Neuron (in vitro differentiated cells): ENCODE measurements at regions not wholly inside any gene's neighbourhood (a gene's known extent, or its start where the extent isn't known, plus 50 kb on each side); places are given as distances from the start of the nearest gene placed in this dataset.
A peak's percentile ranks its signal among the peaks of the same experiment; 100 is the strongest.

Source experiments
- H2AFZ ChIP-seq: one replicate; pipeline ENCODE4 v1.6.1; 2013; ENCODE audit warnings: low read depth, mild to moderate bottlenecking, inconsistent platforms, low read length, moderate library complexity
- H3K27me3 ChIP-seq: one replicate; pipeline ENCODE4 v1.6.1; 2013; ENCODE audit warnings: low read length; ENCODE audit not compliant: insufficient read depth
- H3K36me3 ChIP-seq: one replicate; pipeline ENCODE4 v1.6.1; 2013; ENCODE audit warnings: low read length; ENCODE audit not compliant: insufficient read depth
- H3K4me1 ChIP-seq: one replicate; pipeline ENCODE4 v1.6.1; 2013; ENCODE audit warnings: low read length; ENCODE audit not compliant: insufficient read depth
- H3K4me3 ChIP-seq: 2 replicates; pipeline ENCODE4 v1.5.1; 2013; ENCODE audit warnings: mild to moderate bottlenecking, low read length, moderate library complexity
- H3K9me3 ChIP-seq: one replicate; pipeline ENCODE4 v1.6.1; 2013; ENCODE audit warnings: low read length

GRCh38 chr18:26685438-26686157 lies 137.2 kb upstream of the KCTD1 start:
- Histone ChIP-seq H2AFZ (no peak overlapping the region), H3K27me3 (no peaks in the 10 kb centered on the region), H3K4me1 (peaks cover 58% of the 10 kb centered on the region), H3K9me3 (no peaks in the 10 kb centered on the region), H3K4me3 (no peak overlapping the region), H3K36me3 (no peaks in the 10 kb centered on the region)

GRCh38 chr18:26677957-26678356 lies 129.6 kb upstream of the KCTD1 start:
- Histone ChIP-seq H3K27me3 (no peaks in the 10 kb centered on the region), H3K4me3 (no peak overlapping the region), H3K9me3 (peaks cover 5% of the 10 kb centered on the region), H3K4me1 (peaks cover 5% of the 10 kb centered on the region), H3K36me3 (no peaks in the 10 kb centered on the region), H2AFZ (no peak overlapping the region)

- Histone ChIP-seq H2AFZ (no peak overlapping the region), H3K4me1 (peaks cover 4% of the 10 kb centered on the region), H3K4me3 (no peak overlapping the region), H3K36me3 (no peaks in the 10 kb centered on the region), H3K27me3 (no peaks in the 10 kb centered on the region), H3K9me3 (no peaks in the 10 kb centered on the region)
Measured at GRCh38 chr18:26667046-26667445, 118.7 kb upstream of the KCTD1 start.

DNA sequence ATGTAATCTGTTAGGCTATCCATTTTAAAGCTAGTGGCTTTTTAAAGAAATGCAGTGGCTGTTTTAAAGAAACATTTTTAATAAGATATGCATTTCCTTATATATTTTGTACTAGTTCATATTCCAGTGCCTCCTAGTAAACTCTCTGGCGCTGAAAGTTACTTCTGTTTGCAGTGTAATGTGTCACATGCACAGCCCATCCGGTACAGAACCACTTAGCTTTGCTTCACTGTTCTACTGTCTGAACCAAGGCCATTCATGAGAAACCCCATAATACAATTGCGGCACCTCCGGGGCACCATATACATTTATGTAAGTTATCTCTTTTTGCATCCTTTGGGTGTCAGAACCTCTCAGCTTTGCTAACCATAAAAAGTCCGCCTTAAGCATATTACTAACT lies 114.6 kb upstream of the KCTD1 start:
- no peaks in the 10 kb centered on the region for H3K9me3 ChIP-seq
- no peaks in the 10 kb centered on the region for H3K36me3 ChIP-seq
- H2AFZ ChIP-seq = no peak overlapping the region
- peaks cover 14% of the 10 kb centered on the region for H3K4me1 ChIP-seq
- H3K4me3 ChIP-seq = no peak overlapping the region
- H3K27me3 ChIP-seq = no peaks in the 10 kb centered on the region

DNA sequence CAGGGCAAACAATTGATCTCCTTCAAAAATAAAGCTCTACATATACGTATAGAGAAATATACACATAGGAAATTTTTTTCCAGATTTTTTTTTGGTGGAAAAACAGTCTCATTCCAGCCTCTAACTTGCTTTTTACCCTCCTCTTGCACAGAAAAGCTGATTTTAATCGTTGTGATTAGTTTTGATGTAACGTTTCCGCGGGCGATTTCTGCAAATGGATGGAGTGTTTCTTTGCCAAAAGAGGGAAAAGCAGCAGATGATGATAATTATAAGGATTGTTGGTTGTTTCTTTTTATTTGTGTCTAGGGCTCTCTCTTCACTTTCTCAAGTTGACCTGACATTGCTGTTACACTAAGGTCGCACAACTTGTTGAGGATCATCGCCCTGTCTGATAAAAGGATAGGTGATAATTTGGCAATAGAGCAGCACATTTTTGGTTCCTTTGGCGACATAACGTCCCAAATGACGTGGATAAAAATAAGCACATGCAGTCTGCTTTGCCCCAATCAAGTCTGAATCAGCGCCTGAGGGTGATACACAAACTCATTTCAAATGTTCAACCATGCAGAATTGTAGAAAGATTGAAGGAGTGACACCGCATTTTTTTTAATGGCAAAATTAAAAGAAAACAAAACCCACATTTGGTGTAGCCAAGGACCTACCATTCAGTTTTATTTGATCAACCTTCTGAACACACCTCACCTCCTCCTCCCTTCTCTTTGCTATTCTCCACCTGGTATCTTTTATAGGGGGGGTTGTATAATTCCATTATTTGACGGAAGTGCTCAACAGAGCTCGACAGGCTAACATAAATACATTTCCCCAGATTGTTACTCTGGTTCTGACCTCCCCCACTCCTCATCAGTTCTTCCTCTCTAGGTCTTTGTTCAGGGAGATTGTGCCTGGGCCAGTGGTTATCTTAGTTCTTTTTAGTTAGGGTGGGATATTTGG lies 109.6 kb upstream of the KCTD1 start:
- peaks cover 45% of the 10 kb centered on the region for H3K4me1 ChIP-seq
- no peaks in the 10 kb centered on the region for H3K27me3 ChIP-seq
- no peaks in the 10 kb centered on the region for H3K9me3 ChIP-seq
- peak overlapping the region; percentile 93 for H3K4me3 ChIP-seq
- peak overlapping the region; percentile 76 for H2AFZ ChIP-seq
- no peaks in the 10 kb centered on the region for H3K36me3 ChIP-seq

DNA sequence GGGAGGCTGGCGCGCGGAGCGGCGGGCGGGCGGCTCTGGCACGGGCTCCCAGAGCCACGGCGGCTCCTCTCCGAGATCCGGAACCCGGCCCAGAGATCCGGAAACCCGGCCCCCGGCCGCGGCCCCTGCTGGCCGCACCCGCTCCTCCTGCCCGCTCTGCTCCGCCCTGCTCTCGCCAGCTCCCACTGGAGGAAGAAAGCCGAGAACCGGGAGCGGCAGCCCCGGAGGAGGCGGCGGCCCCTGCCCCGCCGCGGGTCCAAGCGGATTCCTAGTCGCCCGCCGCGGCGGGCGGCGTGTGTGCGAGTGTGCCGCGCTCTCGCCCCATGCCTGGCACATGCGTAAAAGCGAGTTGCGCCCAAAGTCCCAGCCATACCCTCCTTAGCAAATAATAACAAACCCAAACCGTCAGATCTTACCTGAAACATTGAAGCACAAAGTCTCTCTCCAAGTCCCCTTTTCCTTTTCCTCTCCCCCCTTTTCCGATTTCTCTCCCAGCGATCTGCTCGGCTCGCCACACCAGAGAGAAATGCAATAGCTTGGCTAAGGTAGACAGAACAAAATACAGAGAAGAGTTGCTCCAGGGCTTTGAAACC lies 108.7 kb upstream of the KCTD1 start:
- peak overlapping the region; percentile 93 for H3K4me3 ChIP-seq
- peaks cover 49% of the 10 kb centered on the region for H3K4me1 ChIP-seq
- H3K27me3 ChIP-seq = no peaks in the 10 kb centered on the region
- H3K36me3 ChIP-seq = no peaks in the 10 kb centered on the region
- H3K9me3 ChIP-seq = no peaks in the 10 kb centered on the region
- peak overlapping the region; percentile 76 for H2AFZ ChIP-seq

- no peak overlapping the region for H2AFZ ChIP-seq
- H3K36me3 ChIP-seq = no peaks in the 10 kb centered on the region
- H3K4me3 ChIP-seq = peak overlapping the region; percentile 93
- H3K9me3 ChIP-seq = no peaks in the 10 kb centered on the region
- H3K4me1 ChIP-seq = peaks cover 49% of the 10 kb centered on the region
- H3K27me3 ChIP-seq = no peaks in the 10 kb centered on the region
Measured at GRCh38 chr18:26656431-26656943, 108.1 kb upstream of the KCTD1 start.

- H2AFZ ChIP-seq = peak overlapping the region; percentile 29
- H3K27me3 ChIP-seq = no peaks in the 10 kb centered on the region
- H3K9me3 ChIP-seq = no peaks in the 10 kb centered on the region
- no peaks in the 10 kb centered on the region for H3K36me3 ChIP-seq
- H3K4me1 ChIP-seq = peaks cover 49% of the 10 kb centered on the region
- H3K4me3 ChIP-seq = peak overlapping the region; percentile 93
Measured at GRCh38 chr18:26655525-26656430, 107.4 kb upstream of the KCTD1 start.

DNA sequence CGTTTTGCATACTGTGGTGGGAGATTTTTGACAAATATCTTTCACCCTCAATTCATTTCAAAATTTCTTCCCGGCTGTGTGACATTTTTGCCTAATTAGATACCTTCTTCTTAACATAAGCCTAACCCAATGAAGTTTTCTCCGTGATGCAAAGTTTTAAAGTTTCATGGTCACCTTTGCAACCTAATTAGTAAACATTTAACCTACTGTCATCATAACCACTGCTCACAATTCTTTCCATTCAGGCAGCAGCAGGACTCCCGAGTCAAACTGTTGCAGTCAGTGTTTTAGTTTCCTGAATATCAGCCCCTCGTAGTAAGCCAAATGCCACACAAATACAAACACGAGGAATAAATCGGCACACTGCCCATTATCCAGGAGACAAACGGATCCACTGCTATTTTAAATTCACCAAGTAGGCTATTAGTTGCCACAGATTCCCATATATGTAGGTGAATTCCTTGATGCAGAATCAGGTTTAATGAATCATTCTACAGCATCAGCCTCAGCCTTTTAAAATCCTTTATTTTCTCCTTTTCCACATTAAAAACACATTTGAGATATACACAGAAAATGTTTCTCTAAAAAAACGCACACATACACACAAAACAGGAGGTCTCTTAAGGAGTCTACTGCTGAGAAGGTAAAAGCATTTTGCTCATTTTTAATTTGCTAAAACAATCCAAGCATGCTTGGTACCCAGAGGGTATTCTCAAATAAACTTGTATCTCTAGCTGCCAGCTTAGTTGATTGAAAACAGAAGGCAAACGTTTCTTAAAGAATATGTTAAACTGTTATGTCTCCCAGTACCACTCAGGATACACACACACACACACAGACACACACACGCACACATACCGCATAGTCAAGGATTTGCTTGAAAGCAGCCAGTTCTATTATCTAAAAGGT lies 106.5 kb upstream of the KCTD1 start:
- H3K9me3 ChIP-seq = no peaks in the 10 kb centered on the region
- H3K4me3 ChIP-seq = peak overlapping the region; percentile 93
- no peaks in the 10 kb centered on the region for H3K27me3 ChIP-seq
- no peaks in the 10 kb centered on the region for H3K36me3 ChIP-seq
- H2AFZ ChIP-seq = peak overlapping the region; percentile 29
- peaks cover 49% of the 10 kb centered on the region for H3K4me1 ChIP-seq

GRCh38 chr18:26653943-26654615 lies 105.7 kb upstream of the KCTD1 start:
- Histone ChIP-seq H3K4me3 (peak overlapping the region; percentile 93), H3K9me3 (no peaks in the 10 kb centered on the region), H3K4me1 (peaks cover 46% of the 10 kb centered on the region), H3K36me3 (no peaks in the 10 kb centered on the region), H2AFZ (no peak overlapping the region), H3K27me3 (no peaks in the 10 kb centered on the region)

DNA sequence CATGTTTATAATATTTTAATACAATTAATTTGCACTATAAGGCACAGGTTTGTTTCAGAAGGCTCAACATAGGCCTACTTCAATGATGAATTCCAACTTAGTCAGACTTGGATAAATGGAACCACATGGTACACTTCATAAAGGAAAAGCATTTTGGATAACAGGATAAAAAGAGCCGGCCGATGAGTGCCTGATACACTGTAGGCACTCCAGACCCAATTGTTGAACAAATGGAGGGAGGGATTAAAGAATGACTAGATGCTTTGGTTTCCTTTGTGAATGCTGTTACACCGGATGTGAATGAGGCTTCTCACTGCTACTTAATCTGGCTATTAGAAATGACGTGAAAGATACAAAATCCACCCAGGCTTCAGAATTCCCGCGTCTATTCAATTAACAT lies 104.1 kb upstream of the KCTD1 start:
- Histone ChIP-seq H3K4me1 (peaks cover 30% of the 10 kb centered on the region), H3K9me3 (no peaks in the 10 kb centered on the region), H3K36me3 (no peaks in the 10 kb centered on the region), H3K4me3 (no peak overlapping the region), H3K27me3 (no peaks in the 10 kb centered on the region), H2AFZ (no peak overlapping the region)
